Retinal pigment epithelial cell (primary cell): ENCODE measurements at regions not wholly inside any gene's neighbourhood (a gene's known extent, or its start where the extent isn't known, plus 50 kb on each side); places are given as distances from the start of the nearest gene placed in this dataset.

Source experiments
- DNase-seq: peaks from one replicate; pipeline ENCODE4 v3.0.0-alpha.2; 2010; ENCODE audit warnings: low read depth
- H3K4me3 ChIP-seq: 2 replicates; pipeline ENCODE4 v1.5.1; 2011; ENCODE audit warnings: mild to moderate bottlenecking, low read length, control low read depth, moderate library complexity
- TF ChIP-seq, protein P1 (sequence below): conservative IDR thresholded peaks from 2 replicates; pipeline ENCODE4 v1.5.1; 2011; ENCODE audit warnings: low read depth, low read length, control low read depth, inconsistent platforms

DNA sequence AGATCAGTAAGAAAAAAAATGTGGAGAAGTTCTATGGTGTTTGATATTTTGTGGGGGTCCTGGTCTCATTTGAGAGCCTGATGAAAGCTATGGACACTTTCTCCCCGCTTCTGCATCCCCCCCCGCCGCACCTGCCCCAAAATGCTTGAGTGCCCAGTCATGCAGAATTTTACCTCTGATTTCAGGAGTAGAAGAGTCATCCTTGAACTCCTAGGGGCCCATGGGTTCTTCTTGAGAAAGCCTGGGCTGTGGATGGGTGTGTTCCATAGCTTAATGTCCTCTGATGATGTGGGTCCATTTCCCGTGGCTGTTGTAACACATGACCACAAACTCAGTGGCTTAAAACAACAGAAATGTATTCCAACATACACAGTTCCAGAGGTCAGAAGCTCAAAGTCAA is 248.8 kb upstream of the PWP1 start:
- TF ChIP-seq, protein P1, sequence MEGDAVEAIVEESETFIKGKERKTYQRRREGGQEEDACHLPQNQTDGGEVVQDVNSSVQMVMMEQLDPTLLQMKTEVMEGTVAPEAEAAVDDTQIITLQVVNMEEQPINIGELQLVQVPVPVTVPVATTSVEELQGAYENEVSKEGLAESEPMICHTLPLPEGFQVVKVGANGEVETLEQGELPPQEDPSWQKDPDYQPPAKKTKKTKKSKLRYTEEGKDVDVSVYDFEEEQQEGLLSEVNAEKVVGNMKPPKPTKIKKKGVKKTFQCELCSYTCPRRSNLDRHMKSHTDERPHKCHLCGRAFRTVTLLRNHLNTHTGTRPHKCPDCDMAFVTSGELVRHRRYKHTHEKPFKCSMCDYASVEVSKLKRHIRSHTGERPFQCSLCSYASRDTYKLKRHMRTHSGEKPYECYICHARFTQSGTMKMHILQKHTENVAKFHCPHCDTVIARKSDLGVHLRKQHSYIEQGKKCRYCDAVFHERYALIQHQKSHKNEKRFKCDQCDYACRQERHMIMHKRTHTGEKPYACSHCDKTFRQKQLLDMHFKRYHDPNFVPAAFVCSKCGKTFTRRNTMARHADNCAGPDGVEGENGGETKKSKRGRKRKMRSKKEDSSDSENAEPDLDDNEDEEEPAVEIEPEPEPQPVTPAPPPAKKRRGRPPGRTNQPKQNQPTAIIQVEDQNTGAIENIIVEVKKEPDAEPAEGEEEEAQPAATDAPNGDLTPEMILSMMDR: no peak
- H3K4me3 ChIP-seq: no peak overlapping the region
- DNase-seq: no peak

DNA sequence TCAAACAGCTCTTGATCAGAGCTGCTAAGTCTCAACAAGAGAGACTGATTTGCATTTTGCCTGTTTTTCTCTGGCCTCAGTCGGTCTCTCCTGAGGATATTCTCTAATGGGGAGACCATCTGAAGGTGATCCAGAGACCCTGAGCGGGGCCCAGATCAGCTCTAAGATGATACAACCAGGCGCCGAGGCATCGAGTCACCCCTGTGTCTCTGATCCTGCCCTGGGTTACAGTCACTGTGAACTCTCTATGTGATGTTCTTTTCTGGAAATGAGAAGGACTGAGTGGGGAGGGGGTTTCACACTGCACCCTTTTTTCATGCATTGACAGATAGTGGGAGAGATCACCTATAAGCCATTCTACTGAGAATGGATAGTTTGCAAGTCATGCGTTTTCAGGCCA is 247.6 kb upstream of the PWP1 start:
- TF ChIP-seq, protein P1: no peak
- H3K4me3 ChIP-seq: no peak overlapping the region
- DNase-seq: no peak

DNA sequence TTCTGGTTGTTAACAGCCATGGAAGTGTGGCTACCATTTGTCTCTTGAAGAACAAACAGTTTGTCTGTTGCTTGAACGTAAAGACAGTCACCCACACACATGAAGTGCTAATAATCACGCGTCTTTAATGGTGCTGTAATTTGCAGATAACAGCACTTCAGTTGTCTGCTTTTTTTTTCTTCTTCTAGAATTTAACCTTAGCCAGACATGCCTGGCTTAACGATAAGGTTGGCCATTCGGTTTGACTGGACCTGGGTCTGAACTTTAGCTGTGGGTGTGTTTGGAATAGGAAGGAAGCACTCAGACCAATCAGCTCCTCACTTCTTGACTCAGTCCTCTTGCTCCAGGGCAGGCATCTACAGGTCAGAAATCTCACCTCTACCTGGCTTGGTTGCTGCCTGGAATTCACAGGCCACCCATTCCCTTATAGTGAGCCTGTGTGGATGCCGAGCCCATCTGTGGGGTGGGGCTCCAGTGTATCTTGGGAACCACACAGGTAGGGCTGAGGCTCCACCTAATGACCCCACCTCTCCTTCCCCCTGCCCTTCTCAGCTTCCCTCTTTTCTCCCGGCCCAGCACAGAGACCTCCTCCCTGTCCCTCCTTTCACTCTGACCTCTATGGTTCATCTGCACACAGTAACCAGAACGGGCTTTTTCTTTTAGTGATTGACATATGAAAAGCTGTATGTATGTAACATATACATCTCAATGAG is 246.4 kb upstream of the PWP1 start:
- TF ChIP-seq, protein P1: no peak
- no peak for DNase-seq
- H3K4me3 ChIP-seq: no peak overlapping the region

DNA sequence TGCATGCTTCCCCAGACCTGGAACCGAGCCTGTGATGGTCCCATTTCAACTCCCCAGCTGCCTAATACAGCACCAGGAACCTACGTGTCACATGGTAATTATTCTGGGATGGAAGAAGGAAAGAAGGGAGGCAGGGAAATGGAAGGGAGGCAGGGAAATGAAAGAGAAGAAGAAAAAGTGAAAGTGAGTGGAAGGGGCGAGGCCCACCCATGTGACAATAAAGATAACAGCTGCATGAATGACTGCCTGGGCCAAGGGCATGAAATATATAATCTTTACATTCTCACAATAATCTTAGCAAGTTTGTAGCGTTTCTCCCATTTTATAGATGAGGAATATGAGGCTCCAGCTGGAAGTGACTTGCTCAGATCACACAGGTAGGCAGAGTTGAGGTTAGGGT is 245.0 kb upstream of the PWP1 start:
- TF ChIP-seq, protein P1: no peak
- DNase-seq: no peak
- no peak overlapping the region for H3K4me3 ChIP-seq

DNA sequence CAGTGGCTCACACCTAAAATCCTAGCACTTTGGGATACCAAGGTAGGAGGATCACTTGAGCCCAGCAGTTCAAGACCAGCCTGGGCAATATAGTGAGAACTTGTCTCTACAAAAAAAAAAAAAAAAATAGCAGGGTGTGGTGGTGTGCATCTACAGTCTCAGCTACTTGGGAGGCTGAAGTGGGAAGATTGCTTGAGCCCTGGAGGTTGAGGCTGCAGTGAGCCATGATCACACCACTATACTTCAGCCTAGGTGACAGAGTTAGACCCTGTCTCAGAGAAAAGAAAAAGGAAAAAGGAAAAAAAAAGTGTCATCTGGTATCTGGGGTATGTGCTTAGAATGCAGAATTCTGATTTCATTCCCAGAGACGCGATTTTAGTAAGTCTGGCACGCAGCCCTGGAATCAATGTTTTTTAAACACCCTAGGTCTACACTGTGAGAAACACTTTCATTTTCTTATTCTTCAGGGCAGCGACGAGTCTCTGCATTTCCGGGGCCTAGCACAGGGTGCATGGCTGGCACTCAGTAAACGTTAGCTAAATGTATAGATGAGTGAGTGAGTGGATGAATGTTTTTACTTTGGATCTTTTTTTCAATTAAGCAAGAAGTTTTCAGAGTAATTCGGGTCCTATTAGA is 243.8 kb upstream of the PWP1 start:
- TF ChIP-seq, protein P1: no peak
- DNase-seq: peak; percentile 6
- H3K4me3 ChIP-seq: no peak overlapping the region

DNA sequence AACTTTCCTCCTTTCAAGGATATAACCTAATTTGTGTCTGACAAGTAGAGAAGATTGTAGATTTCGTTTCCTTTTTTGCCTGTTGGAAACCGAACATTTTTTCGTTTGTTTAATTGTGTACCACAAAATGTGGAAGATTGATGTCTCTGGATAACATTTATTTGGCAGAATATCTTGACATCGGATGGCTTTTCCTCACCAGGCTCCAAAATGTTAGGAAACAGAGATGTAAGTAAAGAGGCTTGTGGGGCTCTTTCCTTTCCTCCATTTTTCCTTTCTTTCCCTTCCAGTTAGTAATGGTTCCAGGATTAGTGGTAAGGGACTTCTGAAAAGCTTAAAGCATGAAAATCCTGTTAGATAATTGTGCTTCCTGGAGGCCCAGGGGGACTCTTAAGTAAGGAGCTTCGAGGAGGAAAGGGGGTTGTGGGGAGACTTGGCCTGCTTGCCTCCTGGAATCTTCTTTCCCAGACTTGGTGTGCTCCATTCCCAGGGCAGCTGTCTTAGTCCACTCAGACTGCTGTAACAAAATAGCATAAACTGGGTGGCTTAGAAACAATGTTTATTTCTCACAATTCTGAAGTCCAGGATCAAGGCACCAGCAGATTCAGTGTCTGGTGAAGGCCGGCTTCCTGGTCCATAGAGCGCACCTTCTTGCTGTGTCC is 243.1 kb upstream of the PWP1 start:
- DNase-seq: no peak
- TF ChIP-seq, protein P1: no peak
- H3K4me3 ChIP-seq: no peak overlapping the region
